Left ventricle myocardium inferior (tissue), 1 donor: ENCODE measurements at regions not wholly inside any gene's neighbourhood (a gene's known extent, or its start where the extent isn't known, plus 50 kb on each side); places are given as distances from the start of the nearest gene placed in this dataset.

Source experiments
- DNase-seq: peaks from one replicate; pipeline ENCODE4 v3.0.0-alpha.2; 2020
- H3K27ac ChIP-seq: fragments of 200-600 bp; replicated peaks from 2 replicates; pipeline ENCODE4 v1.8.0; 2021
- H3K27me3 ChIP-seq: fragments of 200-600 bp; 2 replicates; pipeline ENCODE4 v1.8.0; 2021; ENCODE audit warnings: low read depth
- H3K36me3 ChIP-seq: fragments of 200-600 bp; 2 replicates; pipeline ENCODE4 v1.8.0; 2021
- H3K4me1 ChIP-seq: fragments of 200-600 bp; 2 replicates; pipeline ENCODE4 v1.8.0; 2021
- H3K4me3 ChIP-seq: fragments of 200-600 bp; 2 replicates; pipeline ENCODE4 v1.8.0; 2021; ENCODE audit warnings: mild to moderate bottlenecking, moderate library complexity
- H3K9me3 ChIP-seq: fragments of 200-600 bp; replicated peaks from 2 replicates; pipeline ENCODE4 v1.8.0; 2021
- intact Hi-C: fragments of 100-400 bp; cut with micrococcal nuclease; formaldehyde crosslinking; loops from one replicate; pipeline ENCODE4 v1.11.0; 2022
- TF ChIP-seq, protein P1 (sequence below): fragments of 200-600 bp; IDR thresholded peaks from 2 replicates; pipeline ENCODE4 v1.8.0; 2021; ENCODE audit warnings: antibody characterized with exemption, mild to moderate bottlenecking, borderline replicate concordance
- donor health status: DM: no; HTN: yes; CAD: no; lungs with severe emphysema.

DNA sequence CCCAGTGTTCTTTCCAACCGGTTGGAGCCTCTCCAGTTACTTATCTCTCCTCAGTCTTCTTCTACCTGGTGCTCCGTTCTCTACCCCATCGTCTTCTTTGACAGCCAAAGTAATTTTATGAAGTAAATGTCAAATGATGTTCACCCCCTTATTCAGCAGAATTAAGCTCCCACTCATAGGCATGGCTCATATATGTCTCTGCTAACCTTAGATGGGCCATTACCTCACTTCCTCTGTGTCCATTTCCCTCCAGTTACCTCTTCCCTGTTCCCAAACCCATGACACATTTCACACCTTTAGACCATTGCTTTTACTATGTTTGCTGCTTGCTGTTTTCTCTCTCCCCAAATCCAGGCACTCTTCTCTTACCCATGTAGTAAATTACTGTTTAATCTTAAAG is 607.0 kb downstream of the RNF144A start:
- H3K27me3 ChIP-seq = peaks cover 35% of the 10 kb centered on the region
- TF ChIP-seq, protein P1, sequence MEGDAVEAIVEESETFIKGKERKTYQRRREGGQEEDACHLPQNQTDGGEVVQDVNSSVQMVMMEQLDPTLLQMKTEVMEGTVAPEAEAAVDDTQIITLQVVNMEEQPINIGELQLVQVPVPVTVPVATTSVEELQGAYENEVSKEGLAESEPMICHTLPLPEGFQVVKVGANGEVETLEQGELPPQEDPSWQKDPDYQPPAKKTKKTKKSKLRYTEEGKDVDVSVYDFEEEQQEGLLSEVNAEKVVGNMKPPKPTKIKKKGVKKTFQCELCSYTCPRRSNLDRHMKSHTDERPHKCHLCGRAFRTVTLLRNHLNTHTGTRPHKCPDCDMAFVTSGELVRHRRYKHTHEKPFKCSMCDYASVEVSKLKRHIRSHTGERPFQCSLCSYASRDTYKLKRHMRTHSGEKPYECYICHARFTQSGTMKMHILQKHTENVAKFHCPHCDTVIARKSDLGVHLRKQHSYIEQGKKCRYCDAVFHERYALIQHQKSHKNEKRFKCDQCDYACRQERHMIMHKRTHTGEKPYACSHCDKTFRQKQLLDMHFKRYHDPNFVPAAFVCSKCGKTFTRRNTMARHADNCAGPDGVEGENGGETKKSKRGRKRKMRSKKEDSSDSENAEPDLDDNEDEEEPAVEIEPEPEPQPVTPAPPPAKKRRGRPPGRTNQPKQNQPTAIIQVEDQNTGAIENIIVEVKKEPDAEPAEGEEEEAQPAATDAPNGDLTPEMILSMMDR = no peak
- no peak overlapping the region for H3K27ac ChIP-seq
- no peaks in the 10 kb centered on the region for H3K36me3 ChIP-seq
- intact Hi-C loops = no loop called here
- no peak for DNase-seq
- peaks cover 11% of the 10 kb centered on the region for H3K9me3 ChIP-seq
- H3K4me1 ChIP-seq = no peaks in the 10 kb centered on the region
- H3K4me3 ChIP-seq = no peak overlapping the region

DNA sequence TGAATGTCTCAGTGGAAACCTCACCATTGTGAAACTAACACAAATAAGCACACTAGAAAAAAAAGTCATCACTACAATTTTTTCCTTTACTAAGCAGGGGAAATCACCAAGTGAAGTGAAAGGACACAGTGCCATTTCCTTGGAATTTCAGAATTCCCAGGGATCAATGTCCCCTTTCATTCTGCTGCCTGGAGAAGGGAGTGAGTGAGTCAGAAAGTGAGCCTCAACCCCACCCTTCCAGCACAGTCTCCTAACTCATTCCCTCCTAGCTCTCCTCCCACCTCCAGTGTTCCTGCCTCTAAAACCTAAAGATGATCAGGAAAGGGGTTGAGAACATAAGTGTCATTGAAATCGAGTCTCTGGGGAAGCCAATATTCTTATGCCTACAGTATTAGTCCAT is 608.5 kb downstream of the RNF144A start:
- intact Hi-C loops = no loop called here
- Histone ChIP-seq H3K27me3 (peaks cover 28% of the 10 kb centered on the region), H3K9me3 (peaks cover 14% of the 10 kb centered on the region), H3K36me3 (no peaks in the 10 kb centered on the region), H3K27ac (no peak overlapping the region), H3K4me3 (no peak overlapping the region), H3K4me1 (no peaks in the 10 kb centered on the region)
- TF ChIP-seq, protein P1 = no peak
- DNase-seq = no peak

DNA sequence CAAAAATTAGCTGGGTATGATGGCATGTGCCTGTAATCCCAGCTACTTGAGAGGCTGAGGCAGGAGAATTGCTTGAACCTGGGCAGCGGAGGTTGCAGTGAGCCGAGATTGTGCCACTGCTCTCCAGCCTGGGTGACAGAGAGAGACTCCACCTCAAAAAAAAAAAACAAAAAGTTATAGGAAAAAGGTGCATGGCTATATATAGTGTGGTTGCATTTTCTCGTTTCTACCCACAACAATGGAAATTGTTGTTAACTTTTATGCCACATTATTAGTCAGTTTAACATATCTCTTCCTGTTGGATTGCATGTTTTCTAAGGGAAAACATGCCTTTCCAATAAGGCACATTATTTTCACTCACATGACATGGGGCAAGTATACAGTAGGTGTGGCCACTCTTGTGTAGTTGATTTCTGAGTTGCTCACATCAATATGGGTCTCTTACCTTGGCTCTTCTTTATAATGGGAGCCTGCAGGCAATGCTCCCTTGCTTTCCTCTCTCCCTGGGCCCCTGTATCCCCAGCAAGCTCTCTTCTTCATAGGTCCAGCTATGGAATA is 610.0 kb downstream of the RNF144A start:
- no peaks in the 10 kb centered on the region for H3K4me1 ChIP-seq
- DNase-seq = no peak
- no peaks in the 10 kb centered on the region for H3K36me3 ChIP-seq
- H3K27me3 ChIP-seq = peaks cover 21% of the 10 kb centered on the region
- H3K9me3 ChIP-seq = peaks cover 29% of the 10 kb centered on the region
- no peak overlapping the region for H3K27ac ChIP-seq
- TF ChIP-seq, protein P1 = no peak
- H3K4me3 ChIP-seq = no peak overlapping the region
- intact Hi-C loops = no loop called here

DNA sequence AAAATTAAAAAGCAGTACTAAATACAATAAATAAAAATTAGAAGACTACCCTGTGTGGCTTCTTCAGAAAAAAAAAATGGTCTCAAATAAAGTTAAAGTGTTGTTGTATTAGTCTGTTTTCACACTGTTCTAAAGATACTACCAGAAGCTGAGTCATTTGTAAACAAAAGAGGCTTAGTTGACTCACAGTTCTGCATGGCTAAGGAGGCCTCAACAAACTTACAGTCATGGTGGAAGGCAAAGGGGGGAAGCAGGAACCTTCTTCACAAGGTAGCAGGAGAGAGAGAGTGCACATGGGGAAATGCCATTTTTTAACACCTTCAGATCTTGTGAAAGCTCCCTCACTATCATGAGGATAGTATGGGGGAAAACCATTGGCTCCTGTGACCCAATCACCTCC is 612.8 kb downstream of the RNF144A start:
- Histone ChIP-seq H3K27ac (no peak overlapping the region), H3K9me3 (peaks cover 29% of the 10 kb centered on the region), H3K4me3 (no peak overlapping the region), H3K36me3 (no peaks in the 10 kb centered on the region), H3K4me1 (no peaks in the 10 kb centered on the region), H3K27me3 (peaks cover 5% of the 10 kb centered on the region)
- DNase-seq = no peak
- intact Hi-C loops = no loop called here
- TF ChIP-seq, protein P1 = no peak

DNA sequence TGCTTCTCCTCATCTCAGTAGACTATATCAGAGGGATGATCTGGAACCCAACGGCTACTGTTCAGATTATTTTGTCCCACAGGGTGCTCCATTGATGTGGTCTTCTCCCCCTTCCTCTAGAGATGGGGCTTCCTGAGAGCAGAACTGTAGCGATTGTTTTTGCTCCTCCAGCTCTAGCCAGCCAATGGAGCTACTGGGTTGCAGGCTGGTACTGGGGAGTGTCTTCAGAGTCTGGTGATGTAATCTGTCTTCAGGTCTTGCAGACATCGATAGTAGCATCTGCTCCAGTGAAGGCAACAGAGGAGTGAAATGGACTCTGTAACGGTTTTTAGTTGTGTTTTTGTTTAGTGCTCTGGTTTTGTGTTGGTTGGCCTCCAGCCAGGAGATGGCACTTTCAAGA is 621.9 kb downstream of the RNF144A start:
- Histone ChIP-seq H3K4me3 (no peak overlapping the region), H3K27ac (no peak overlapping the region), H3K36me3 (no peaks in the 10 kb centered on the region), H3K4me1 (no peaks in the 10 kb centered on the region), H3K9me3 (peaks cover 2% of the 10 kb centered on the region), H3K27me3 (no peaks in the 10 kb centered on the region)
- DNase-seq = no peak
- intact Hi-C loops = no loop called here
- TF ChIP-seq, protein P1 = no peak
